GM19238 (cell line): ENCODE measurements at regions not wholly inside any gene's neighbourhood (a gene's known extent, or its start where the extent isn't known, plus 50 kb on each side); places are given as distances from the start of the nearest gene placed in this dataset.
"Not testable (repeated sequence)": the region's sequence is repeated elsewhere in the genome, so short reads cannot be mapped to it uniquely, and the experiment has no call there.

ENCODE experiments used
- DNase-seq: peaks from one replicate; pipeline ENCODE4 v3.0.0; 2011; ENCODE audit warnings: low spot score; ENCODE audit not compliant: insufficient read length

GRCh38 chr6:67593247-67593646, 1041.8 kb upstream of the ADGRB3 start:
- no peak for DNase-seq

DNA sequence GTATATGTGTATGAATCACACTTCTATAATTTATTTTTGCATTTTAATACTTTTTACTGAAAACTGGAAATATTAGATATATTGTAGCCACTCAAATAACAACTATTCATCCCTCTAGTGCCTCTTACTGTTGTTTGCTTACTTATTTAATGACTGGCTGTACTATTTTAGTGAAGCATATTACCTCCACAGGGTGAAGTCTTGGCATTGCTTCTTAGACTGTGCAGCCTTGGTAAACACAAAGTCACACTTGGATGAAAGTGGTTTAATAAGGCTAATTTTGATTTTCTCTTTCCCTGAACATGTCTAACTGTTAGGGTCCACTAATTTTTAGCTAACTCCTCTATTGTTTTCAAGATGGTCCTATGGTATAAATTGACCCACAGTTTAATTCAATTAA, 1043.2 kb upstream of the ADGRB3 start:
- DNase-seq, result no peak

DNA sequence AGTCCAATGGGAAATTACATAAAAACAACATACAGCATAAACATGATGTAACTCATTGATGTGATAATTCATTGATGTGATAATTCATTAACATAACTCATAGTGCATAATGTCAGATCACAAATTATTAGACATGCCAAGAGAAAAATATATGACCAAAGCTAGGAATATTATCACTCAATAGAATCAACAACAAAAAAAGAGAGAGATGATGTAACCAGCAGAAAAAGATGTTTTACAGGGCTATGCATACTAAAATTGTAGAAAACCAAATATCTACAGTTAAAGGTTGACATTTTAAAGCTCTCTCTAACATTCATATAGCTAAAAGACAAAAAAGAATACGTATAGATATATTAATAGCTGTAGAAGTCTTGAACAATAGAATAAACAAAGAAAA, 1067.2 kb upstream of the ADGRB3 start:
- DNase-seq, result no peak

DNA sequence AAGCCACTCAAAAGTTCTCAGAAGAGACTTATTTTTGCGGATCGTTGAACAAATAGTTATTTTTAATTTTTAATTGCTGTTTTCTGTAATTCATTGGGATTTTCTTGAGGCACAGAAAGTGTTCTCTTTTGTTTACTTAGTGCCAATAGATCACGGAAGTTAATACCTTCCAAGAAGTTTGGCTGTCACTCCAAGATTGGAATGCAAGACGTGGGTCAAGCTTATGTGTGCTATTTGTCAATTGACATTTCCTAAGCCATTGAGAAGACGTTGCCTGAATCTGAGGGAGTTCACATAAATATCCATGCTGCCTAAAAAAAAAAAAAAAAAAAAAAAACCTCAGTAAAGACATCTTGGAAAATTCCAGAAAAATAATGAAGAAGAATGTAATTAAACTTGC, 1071.4 kb upstream of the ADGRB3 start:
- no peak for DNase-seq

DNA sequence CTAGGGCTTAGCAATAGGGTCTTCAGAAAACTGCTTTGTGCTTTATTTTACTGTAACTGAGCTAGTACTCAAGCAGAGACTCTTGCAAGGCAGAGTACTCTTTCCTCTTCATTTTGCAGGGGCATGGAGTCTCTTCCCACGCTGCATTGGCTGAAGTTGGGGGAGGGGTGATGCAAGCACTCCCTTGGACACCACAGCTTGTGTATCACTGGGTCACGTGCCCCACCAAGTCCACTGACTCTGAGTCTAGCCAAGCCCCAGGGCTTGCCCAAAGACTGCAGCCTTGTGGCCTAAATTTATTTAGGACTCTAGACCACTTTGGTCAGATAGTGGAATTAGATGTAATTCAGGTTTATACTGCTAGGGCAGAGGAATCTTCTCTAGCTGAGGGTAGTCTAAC, 1075.0 kb upstream of the ADGRB3 start:
- no peak for DNase-seq

- no peak for DNase-seq
These were observed 1076.1 kb upstream of the ADGRB3 start for GRCh38 chr6:67558985-67559384.

DNA sequence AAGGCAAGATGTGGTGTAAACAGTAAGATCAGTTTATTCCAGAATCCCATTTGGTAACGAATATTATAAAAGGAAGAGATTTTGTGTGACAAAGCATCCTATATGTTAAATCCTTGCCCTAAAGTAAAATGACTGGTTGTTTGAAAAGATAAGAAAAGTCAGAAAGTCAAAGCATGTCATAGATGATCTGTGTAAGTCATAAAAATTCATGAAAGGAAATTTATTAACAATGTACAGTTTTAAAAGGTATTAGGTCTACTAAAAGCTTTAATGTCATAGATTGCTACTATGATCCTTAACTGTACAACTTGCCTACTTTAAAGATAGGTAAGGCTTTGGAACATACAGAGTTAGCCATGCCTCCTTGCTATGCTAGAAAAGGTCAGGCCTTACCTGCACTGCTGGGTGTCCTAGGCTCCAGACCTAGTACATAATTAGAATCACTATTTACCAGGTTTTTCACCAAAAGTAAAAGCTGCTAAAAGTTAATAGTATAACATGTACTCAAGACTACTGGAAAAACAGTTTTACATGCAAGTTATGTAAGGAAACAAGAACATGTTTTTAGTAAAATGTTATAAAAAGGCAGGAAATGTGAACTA, 1090.1 kb upstream of the ADGRB3 start:
- DNase-seq, result no peak

GRCh38 chr6:67541586-67541985, 1093.5 kb upstream of the ADGRB3 start:
- DNase-seq, result no peak

DNA sequence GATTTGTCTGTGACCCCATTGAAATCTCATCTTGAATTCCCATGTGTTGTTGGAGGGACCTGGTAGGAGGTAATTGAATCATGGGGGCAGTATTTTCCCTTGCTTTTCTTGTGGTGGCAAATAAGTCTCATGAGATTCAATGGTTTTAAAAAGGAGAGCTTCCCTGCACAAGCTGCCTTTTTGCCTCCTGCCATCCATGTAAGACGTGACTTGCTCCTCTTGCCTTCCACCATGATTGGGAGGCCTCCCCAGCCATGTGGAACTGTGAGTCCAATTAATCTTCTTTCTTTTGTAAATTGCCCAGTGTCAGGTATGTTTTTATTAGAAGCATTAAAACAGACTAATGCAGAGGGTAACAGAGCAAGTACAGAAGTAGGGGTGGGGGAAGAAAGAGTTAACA, 1097.0 kb upstream of the ADGRB3 start:
- no peak for DNase-seq

- no peak for DNase-seq
These were observed 1099.1 kb upstream of the ADGRB3 start for GRCh38 chr6:67535946-67536345.

- no peak for DNase-seq
These were observed 1128.7 kb upstream of the ADGRB3 start for GRCh38 chr6:67506352-67506751.

DNA sequence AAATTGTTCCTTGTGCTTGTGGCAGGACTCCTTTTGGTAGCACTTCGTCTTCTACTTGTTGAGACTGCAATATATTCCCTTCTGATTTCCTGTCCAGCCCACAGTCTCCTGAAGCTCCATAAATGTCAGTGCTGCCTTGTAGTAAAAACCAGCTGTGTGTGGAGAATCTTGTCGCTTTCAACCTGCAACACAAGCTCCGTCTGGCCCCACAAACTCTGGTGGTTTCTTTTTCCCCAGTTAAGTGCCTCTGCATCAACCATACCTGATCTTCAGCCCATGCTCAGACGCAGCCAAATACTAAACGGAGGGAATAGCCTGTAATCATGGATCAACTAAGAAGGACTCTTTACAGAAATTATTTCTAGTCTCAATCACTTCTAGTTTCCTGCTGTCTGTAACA, 1133.3 kb upstream of the ADGRB3 start:
- no peak for DNase-seq

DNA sequence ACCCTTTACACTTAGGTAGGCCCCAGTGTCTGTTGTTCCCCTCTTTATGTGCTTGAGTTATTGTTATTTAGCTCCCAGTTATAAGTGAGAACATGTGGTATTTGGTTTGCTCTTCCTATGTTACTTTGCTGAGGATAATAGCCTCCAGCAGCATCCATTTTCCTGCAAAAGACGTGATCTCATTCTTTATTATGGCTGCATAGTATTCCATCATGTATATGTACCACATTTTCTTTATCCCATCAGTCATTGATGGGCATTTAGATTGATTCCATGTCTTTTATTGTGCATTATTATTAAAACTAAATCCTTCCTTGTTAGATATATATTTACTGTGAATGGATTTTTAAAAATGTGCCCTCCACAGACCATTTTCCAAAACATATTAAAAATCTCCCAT, 1137.3 kb upstream of the ADGRB3 start:
- DNase-seq, result no peak

- DNase-seq, result no peak
These were observed 1138.9 kb upstream of the ADGRB3 start for GRCh38 chr6:67496191-67496590.

DNA sequence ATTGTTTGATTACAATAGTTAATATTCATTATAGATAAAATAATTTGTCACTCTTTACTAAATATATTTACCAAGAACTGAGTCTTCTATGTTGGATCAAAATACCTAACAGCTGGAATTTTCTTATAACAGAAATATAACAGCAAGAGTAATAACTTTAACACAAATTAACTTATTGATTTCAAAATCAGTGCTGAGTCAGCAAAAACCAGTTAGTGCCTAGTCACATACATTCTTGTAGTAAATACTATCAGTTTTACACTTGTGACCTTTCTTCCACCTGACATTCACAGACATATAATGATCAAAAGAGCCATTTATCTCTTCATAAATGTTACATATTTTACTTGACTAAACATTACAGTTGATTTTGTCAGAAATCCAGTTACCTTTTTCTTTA, 1141.4 kb upstream of the ADGRB3 start:
- no peak for DNase-seq

DNA sequence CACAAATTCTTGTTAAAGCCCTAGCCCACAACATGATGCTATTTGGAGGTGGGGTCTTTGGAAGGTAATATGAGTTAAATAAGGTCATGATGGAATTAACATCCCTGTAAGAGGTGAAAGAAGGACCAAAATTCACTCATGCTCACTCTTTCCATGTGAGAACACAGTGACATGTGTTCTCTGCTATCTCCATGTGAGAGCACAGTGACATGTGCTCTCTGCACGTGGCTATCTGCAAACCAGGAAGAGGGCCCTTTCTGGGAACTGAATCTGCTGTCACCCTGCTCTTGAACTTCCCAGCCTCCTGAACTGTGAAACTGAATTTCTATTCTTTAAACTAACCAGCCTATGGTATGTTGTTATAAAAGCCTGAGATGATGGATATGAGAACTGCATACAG, 1159.4 kb upstream of the ADGRB3 start:
- no peak for DNase-seq

DNA sequence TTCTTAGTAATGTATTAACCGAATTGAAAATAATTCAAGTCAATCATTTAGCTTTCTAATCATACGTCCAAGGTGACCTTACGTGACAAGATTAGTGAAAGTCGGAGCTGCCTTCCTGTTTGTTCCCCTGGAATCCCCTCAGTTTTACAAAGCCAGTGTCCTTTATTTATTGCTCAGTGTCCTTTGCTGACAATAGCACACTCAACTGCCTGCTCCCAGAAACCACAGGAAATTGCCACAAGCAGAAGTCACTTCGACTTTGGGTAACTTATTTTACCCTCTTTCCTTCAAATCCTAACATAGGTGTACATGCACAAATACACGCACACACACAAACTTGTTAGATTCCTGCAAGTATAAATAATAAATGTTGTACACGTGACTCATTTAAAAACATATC, 1167.7 kb upstream of the ADGRB3 start:
- no peak for DNase-seq

DNA sequence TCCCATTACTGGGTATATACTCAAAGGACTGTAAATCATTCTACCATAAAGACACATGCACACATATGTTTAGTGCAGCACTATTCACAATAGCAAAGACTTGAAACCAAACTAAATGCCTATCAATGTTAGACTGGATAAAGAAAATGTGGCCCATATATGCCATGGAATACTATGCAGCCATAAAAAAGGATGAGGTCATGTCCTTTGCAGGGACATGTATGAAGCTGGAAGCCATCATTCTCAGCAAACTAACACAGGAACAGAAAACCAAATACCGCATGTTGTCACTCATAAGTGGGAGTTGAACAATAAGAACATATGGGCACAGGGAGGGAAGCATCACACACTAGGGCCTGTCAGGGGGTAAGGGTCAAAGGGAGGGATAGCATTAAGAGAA, 1172.4 kb upstream of the ADGRB3 start:
- DNase-seq, result not testable (repeated sequence)

- DNase-seq, result no peak
These were observed 1175.5 kb upstream of the ADGRB3 start for GRCh38 chr6:67459556-67459955.

DNA sequence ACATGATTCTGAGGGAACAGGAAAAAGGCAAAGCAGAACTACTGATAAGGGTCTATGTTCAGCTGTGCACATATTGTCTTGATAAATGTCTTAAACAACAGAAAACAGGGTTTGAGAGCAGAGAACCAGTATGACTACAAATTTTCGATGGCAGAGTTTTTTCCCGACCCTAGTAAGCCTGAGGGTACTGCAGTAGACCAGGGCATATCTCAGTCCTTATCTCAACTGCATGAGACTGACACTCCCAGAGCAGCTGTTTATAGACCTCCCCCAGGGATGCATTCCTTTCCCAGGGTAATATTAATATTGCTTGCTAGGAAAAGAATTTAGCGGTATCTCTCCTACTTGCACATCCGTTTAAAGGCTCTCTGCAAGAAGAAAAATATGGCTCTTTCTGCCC, 1176.8 kb upstream of the ADGRB3 start:
- no peak for DNase-seq

GRCh38 chr6:67451874-67452273, 1183.2 kb upstream of the ADGRB3 start:
- DNase-seq, result no peak

DNA sequence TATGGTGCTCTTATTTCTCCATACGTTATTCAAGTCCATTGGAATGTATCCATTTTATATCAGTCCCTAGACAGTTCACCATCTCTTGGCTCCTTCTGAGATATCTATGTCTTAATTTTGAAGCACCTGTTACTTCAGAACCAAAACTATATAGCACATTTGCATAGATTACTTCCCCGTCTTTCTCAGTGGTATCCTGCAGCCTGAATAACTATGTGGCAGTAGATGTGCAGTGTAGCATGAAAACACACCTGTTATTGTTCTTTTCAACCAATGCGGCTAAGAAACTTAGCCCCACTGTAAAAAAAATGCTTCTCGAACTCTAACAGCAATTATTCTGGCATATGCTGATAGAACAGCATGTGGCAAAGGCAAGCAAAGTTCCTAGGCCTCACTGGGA, 1184.4 kb upstream of the ADGRB3 start:
- DNase-seq, result no peak

DNA sequence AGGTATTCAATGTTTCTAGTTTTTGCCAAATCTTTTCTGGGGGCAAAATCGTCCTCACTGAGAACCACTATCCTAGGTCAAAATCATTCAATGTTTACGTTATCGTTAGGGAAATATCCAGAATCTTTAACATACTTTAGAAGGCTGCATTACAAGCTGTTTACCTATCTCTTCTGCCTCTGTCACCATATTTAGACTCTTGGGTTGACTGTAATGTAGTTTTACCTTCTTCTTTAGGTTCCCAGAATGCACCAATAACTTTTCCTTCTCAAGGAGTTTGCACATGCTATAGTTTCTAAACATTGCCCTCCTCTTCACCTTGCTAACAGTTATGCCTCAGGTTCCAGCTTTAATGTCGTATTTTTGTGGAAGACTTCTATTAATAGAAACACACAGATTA, 1185.5 kb upstream of the ADGRB3 start:
- DNase-seq, result no peak

GRCh38 chr6:67433124-67433523, 1202.0 kb upstream of the ADGRB3 start:
- DNase-seq, result no peak
